ENCODE measurements at regions not wholly inside any gene's neighbourhood (a gene's known extent, or its start where the extent isn't known, plus 50 kb on each side); places are given as distances from the start of the nearest gene placed in this dataset.

- no peak overlapping the region for H3K27ac Mint-ChIP-seq (ENCODE audit: unreplicated experiment)
- H3K4me1 Mint-ChIP-seq (ENCODE audit: unreplicated experiment) = peaks cover 24% of the 10 kb centered on the region
- H3K9me3 Mint-ChIP-seq (ENCODE audit: unreplicated experiment) = no peaks in the 10 kb centered on the region
- peaks cover 9% of the 10 kb centered on the region for H3K27me3 Mint-ChIP-seq (ENCODE audit: unreplicated experiment)
- no peaks in the 10 kb centered on the region for H3K36me3 Mint-ChIP-seq (ENCODE audit: low read depth, unreplicated experiment)
- DNase-seq (ENCODE audit: low spot score) = no peak
- H3K4me3 Mint-ChIP-seq (ENCODE audit: unreplicated experiment) = no peak overlapping the region
- TF ChIP-seq, protein P1, sequence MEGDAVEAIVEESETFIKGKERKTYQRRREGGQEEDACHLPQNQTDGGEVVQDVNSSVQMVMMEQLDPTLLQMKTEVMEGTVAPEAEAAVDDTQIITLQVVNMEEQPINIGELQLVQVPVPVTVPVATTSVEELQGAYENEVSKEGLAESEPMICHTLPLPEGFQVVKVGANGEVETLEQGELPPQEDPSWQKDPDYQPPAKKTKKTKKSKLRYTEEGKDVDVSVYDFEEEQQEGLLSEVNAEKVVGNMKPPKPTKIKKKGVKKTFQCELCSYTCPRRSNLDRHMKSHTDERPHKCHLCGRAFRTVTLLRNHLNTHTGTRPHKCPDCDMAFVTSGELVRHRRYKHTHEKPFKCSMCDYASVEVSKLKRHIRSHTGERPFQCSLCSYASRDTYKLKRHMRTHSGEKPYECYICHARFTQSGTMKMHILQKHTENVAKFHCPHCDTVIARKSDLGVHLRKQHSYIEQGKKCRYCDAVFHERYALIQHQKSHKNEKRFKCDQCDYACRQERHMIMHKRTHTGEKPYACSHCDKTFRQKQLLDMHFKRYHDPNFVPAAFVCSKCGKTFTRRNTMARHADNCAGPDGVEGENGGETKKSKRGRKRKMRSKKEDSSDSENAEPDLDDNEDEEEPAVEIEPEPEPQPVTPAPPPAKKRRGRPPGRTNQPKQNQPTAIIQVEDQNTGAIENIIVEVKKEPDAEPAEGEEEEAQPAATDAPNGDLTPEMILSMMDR (IDR thresholded peaks at IDR 0.05; ENCODE audit: unreplicated experiment) = no peak
These were observed 104.8 kb upstream of the SIRPA start for GRCh38 chr20:1790386-1790785.

- TF ChIP-seq, protein P1 (IDR thresholded peaks at IDR 0.05; ENCODE audit: unreplicated experiment) = no peak
- Mint-ChIP-seq H3K27ac (ENCODE audit: unreplicated experiment) (no peak overlapping the region), H3K27me3 (ENCODE audit: unreplicated experiment) (peaks cover 13% of the 10 kb centered on the region), H3K4me3 (ENCODE audit: unreplicated experiment) (no peak overlapping the region), H3K4me1 (ENCODE audit: unreplicated experiment) (peaks cover 31% of the 10 kb centered on the region), H3K9me3 (ENCODE audit: unreplicated experiment) (no peaks in the 10 kb centered on the region), H3K36me3 (ENCODE audit: low read depth, unreplicated experiment) (peaks cover 2% of the 10 kb centered on the region)
- no peak for DNase-seq (ENCODE audit: low spot score)
These were observed 107.2 kb upstream of the SIRPA start for GRCh38 chr20:1788044-1788443.

DNA sequence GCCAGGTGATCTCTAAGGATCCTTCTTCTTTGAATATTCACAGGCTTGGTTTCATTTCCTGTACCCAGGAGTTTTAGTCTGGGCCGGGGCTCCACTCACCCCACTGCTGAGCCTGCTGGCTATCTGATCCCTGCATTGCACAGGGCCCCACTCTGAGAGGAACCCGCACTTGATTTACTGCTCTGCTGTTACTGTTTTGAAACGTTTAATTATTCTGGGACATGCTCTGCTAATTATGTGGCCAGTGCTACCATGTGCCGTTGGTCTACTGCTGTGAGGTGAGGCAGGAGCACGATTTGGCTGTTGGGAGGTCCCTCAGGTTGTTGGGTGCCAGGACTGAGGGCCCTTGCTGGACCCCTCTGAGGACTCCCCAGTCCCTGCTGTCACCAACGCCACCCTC is 108.7 kb upstream of the SIRPA start:
- DNase-seq (ENCODE audit: low spot score) = no peak
- Mint-ChIP-seq H3K4me1 (ENCODE audit: unreplicated experiment) (peaks cover 31% of the 10 kb centered on the region), H3K36me3 (ENCODE audit: low read depth, unreplicated experiment) (peaks cover 2% of the 10 kb centered on the region), H3K27ac (ENCODE audit: unreplicated experiment) (no peak overlapping the region), H3K4me3 (ENCODE audit: unreplicated experiment) (no peak overlapping the region), H3K9me3 (ENCODE audit: unreplicated experiment) (no peaks in the 10 kb centered on the region), H3K27me3 (ENCODE audit: unreplicated experiment) (peaks cover 13% of the 10 kb centered on the region)
- TF ChIP-seq, protein P1 (IDR thresholded peaks at IDR 0.05; ENCODE audit: unreplicated experiment) = no peak

- H3K27me3 Mint-ChIP-seq (ENCODE audit: unreplicated experiment) = peaks cover 10% of the 10 kb centered on the region
- no peak overlapping the region for H3K27ac Mint-ChIP-seq (ENCODE audit: unreplicated experiment)
- peaks cover 39% of the 10 kb centered on the region for H3K4me1 Mint-ChIP-seq (ENCODE audit: unreplicated experiment)
- H3K36me3 Mint-ChIP-seq (ENCODE audit: low read depth, unreplicated experiment) = peaks cover 10% of the 10 kb centered on the region
- H3K4me3 Mint-ChIP-seq (ENCODE audit: unreplicated experiment) = no peak overlapping the region
- no peaks in the 10 kb centered on the region for H3K9me3 Mint-ChIP-seq (ENCODE audit: unreplicated experiment)
- DNase-seq (ENCODE audit: low spot score) = no peak
- TF ChIP-seq, protein P1 (IDR thresholded peaks at IDR 0.05; ENCODE audit: unreplicated experiment) = no peak
These were observed 110.6 kb upstream of the SIRPA start for GRCh38 chr20:1784586-1784985.

DNA sequence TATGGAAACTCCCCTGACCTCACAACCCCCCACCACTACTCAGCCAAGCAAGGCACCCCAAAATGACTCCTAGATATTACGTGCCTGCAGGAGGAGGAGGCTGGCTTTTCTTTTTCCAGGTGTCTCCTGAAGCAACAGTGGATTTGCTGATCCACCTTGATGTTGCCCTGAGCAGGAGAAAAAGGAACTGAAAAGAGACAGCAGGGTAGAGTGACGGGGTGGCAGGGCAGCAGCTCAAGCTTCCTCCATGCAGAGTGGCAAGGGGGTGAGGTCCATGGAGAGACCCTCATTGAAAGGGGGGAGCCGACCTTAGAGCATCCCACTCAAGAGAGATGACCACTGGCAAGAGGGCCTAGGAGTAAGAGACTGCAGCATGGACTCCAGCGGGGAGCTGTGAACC is 112.0 kb upstream of the SIRPA start:
- no peak overlapping the region for H3K4me3 Mint-ChIP-seq (ENCODE audit: unreplicated experiment)
- no peak for DNase-seq (ENCODE audit: low spot score)
- peaks cover 10% of the 10 kb centered on the region for H3K27me3 Mint-ChIP-seq (ENCODE audit: unreplicated experiment)
- TF ChIP-seq, protein P1 (IDR thresholded peaks at IDR 0.05; ENCODE audit: unreplicated experiment) = no peak
- H3K9me3 Mint-ChIP-seq (ENCODE audit: unreplicated experiment) = no peaks in the 10 kb centered on the region
- H3K36me3 Mint-ChIP-seq (ENCODE audit: low read depth, unreplicated experiment) = peaks cover 10% of the 10 kb centered on the region
- H3K27ac Mint-ChIP-seq (ENCODE audit: unreplicated experiment) = no peak overlapping the region
- H3K4me1 Mint-ChIP-seq (ENCODE audit: unreplicated experiment) = peaks cover 39% of the 10 kb centered on the region

Data from endothelial cell (in vitro differentiated cells).